ENCODE measurements at regions not wholly inside any gene's neighbourhood (a gene's known extent, or its start where the extent isn't known, plus 50 kb on each side); places are given as distances from the start of the nearest gene placed in this dataset.

- H3K27me3 ChIP-seq (ENCODE audit: control insufficient read depth in 1 of 2, insufficient read depth in 1 of 2, low read length in 2 of 2), result peaks cover 2 to 3% of the 10 kb centered on the region in 2 experiments
- no peak overlapping the region for H2BK5ac ChIP-seq (ENCODE audit: low read depth, low read length, poor library complexity, severe bottlenecking)
- H4K91ac ChIP-seq (ENCODE audit: low read length), result no peak overlapping the region
- no peak overlapping the region for H2BK12ac ChIP-seq (ENCODE audit: low read length in 2 of 2)
- H3K4me2 ChIP-seq (ENCODE audit: low read length, poor library complexity, severe bottlenecking), result no peak overlapping the region
- DNase-seq, result no peak
- 96% methylated on average over 3 of the region's 4 CpGs for WGBS
- H3K27ac ChIP-seq (ENCODE audit: low read length, poor library complexity, severe bottlenecking), result no peak overlapping the region
- no peak overlapping the region for H4K8ac ChIP-seq (ENCODE audit: low read length)
- H3K14ac ChIP-seq (ENCODE audit: low read length in 2 of 2), result no peak overlapping the region
- no peaks in the 10 kb centered on the region for H3K79me1 ChIP-seq (replicated peaks; ENCODE audit: low read length, poor library complexity, severe bottlenecking)
- no peak overlapping the region for H3K18ac ChIP-seq (ENCODE audit: low read depth in 1 of 2, low read length in 2 of 2)
- H2AFZ ChIP-seq (ENCODE audit: low read depth, low read length), result no peak overlapping the region
- no peak overlapping the region for H3K23ac ChIP-seq (ENCODE audit: low read length in 2 of 2)
- H3K36me3 ChIP-seq (ENCODE audit: control insufficient read depth in 1 of 2, insufficient read depth in 2 of 2, low read depth in 1 of 2, low read length in 2 of 2), result no peaks in the 10 kb centered on the region
- H3K9me3 ChIP-seq (ENCODE audit: control insufficient read depth, low read length), result no peaks in the 10 kb centered on the region
- H2BK120ac ChIP-seq (ENCODE audit: low read depth, low read length), result no peak overlapping the region
- H2AK5ac ChIP-seq (ENCODE audit: low read length, severe bottlenecking), result no peak overlapping the region
- no peak overlapping the region for H3K4me3 ChIP-seq (ENCODE audit: insufficient read depth in 1 of 2, low read depth in 1 of 2, low read length in 2 of 2)
- no peak overlapping the region for H2BK15ac ChIP-seq (ENCODE audit: low read depth, poor library complexity, severe bottlenecking)
- no peaks in the 10 kb centered on the region for H3K4me1 ChIP-seq (ENCODE audit: control insufficient read depth, insufficient read depth, low read depth, low read length)
- no peak overlapping the region for H3K9ac ChIP-seq (ENCODE audit: low read length)
- H3K4ac ChIP-seq (ENCODE audit: low read depth in 1 of 2, low read length in 2 of 2), result no peak overlapping the region
Measured at GRCh38 chr9:86168256-86168655, 68.9 kb upstream of the GOLM1 start.

GRCh38 chr9:86166546-86166945 lies 67.2 kb upstream of the GOLM1 start:
- H2BK15ac ChIP-seq (ENCODE audit: low read depth, poor library complexity, severe bottlenecking), result no peak overlapping the region
- H3K9ac ChIP-seq (ENCODE audit: low read length), result no peak overlapping the region
- H3K4me1 ChIP-seq (ENCODE audit: control insufficient read depth, insufficient read depth, low read depth, low read length), result no peaks in the 10 kb centered on the region
- H3K36me3 ChIP-seq (ENCODE audit: control insufficient read depth in 1 of 2, insufficient read depth in 2 of 2, low read depth in 1 of 2, low read length in 2 of 2), result no peaks in the 10 kb centered on the region
- H3K4ac ChIP-seq (ENCODE audit: low read depth in 1 of 2, low read length in 2 of 2), result no peak overlapping the region
- H3K14ac ChIP-seq (ENCODE audit: low read length in 2 of 2), result no peak overlapping the region
- H3K79me1 ChIP-seq (replicated peaks; ENCODE audit: low read length, poor library complexity, severe bottlenecking), result no peaks in the 10 kb centered on the region
- no peak overlapping the region for H3K4me3 ChIP-seq (ENCODE audit: insufficient read depth in 1 of 2, low read depth in 1 of 2, low read length in 2 of 2)
- H4K8ac ChIP-seq (ENCODE audit: low read length), result no peak overlapping the region
- peaks cover 2 to 3% of the 10 kb centered on the region in 2 experiments for H3K27me3 ChIP-seq (ENCODE audit: control insufficient read depth in 1 of 2, insufficient read depth in 1 of 2, low read length in 2 of 2)
- no peaks in the 10 kb centered on the region for H3K9me3 ChIP-seq (ENCODE audit: control insufficient read depth, low read length)
- no peak overlapping the region for H3K23ac ChIP-seq (ENCODE audit: low read length in 2 of 2)
- H4K91ac ChIP-seq (ENCODE audit: low read length), result no peak overlapping the region
- H3K18ac ChIP-seq (ENCODE audit: low read depth in 1 of 2, low read length in 2 of 2), result no peak overlapping the region
- H2BK5ac ChIP-seq (ENCODE audit: low read depth, low read length, poor library complexity, severe bottlenecking), result no peak overlapping the region
- no peak overlapping the region for H2AFZ ChIP-seq (ENCODE audit: low read depth, low read length)
- no peak overlapping the region for H2BK12ac ChIP-seq (ENCODE audit: low read length in 2 of 2)
- no peak overlapping the region for H2AK5ac ChIP-seq (ENCODE audit: low read length, severe bottlenecking)
- H2BK120ac ChIP-seq (ENCODE audit: low read depth, low read length), result no peak overlapping the region
- 86% methylated on average over 2 of the region's 2 CpGs for WGBS
- no peak overlapping the region for H3K4me2 ChIP-seq (ENCODE audit: low read length, poor library complexity, severe bottlenecking)
- no peak for DNase-seq
- no peak overlapping the region for H3K27ac ChIP-seq (ENCODE audit: low read length, poor library complexity, severe bottlenecking)

GRCh38 chr9:86163503-86163902 lies 64.1 kb upstream of the GOLM1 start:
- Histone ChIP-seq H3K18ac (ENCODE audit: low read depth in 1 of 2, low read length in 2 of 2) (peak overlapping the region in 1 of 2 experiments; percentile 12), H4K91ac (ENCODE audit: low read length) (no peak overlapping the region), H2BK12ac (ENCODE audit: low read length in 2 of 2) (no peak overlapping the region), H2AFZ (ENCODE audit: low read depth, low read length) (no peak overlapping the region), H3K4me3 (ENCODE audit: insufficient read depth in 1 of 2, low read depth in 1 of 2, low read length in 2 of 2) (no peak overlapping the region), H3K27ac (ENCODE audit: low read length, poor library complexity, severe bottlenecking) (no peak overlapping the region), H4K8ac (ENCODE audit: low read length) (no peak overlapping the region), H3K4me1 (ENCODE audit: control insufficient read depth, insufficient read depth, low read depth, low read length) (no peaks in the 10 kb centered on the region), H2BK5ac (ENCODE audit: low read depth, low read length, poor library complexity, severe bottlenecking) (no peak overlapping the region), H2BK15ac (ENCODE audit: low read depth, poor library complexity, severe bottlenecking) (no peak overlapping the region), H3K4me2 (ENCODE audit: low read length, poor library complexity, severe bottlenecking) (no peak overlapping the region), H3K14ac (ENCODE audit: low read length in 2 of 2) (no peak overlapping the region), H3K36me3 (ENCODE audit: control insufficient read depth in 1 of 2, insufficient read depth in 2 of 2, low read depth in 1 of 2, low read length in 2 of 2) (no peaks in the 10 kb centered on the region), H3K27me3 (ENCODE audit: control insufficient read depth in 1 of 2, insufficient read depth in 1 of 2, low read length in 2 of 2) (peaks cover 0 to 3% of the 10 kb centered on the region in 2 experiments), H3K9ac (ENCODE audit: low read length) (no peak overlapping the region), H2AK5ac (ENCODE audit: low read length, severe bottlenecking) (no peak overlapping the region), H2BK120ac (ENCODE audit: low read depth, low read length) (no peak overlapping the region), H3K9me3 (ENCODE audit: control insufficient read depth, low read length) (no peaks in the 10 kb centered on the region), H3K4ac (ENCODE audit: low read depth in 1 of 2, low read length in 2 of 2) (no peak overlapping the region), H3K23ac (ENCODE audit: low read length in 2 of 2) (no peak overlapping the region), H3K79me1 (replicated peaks; ENCODE audit: low read length, poor library complexity, severe bottlenecking) (no peaks in the 10 kb centered on the region)
- WGBS, result 87% methylated on average over 4 of the region's 4 CpGs
- DNase-seq, result no peak
